Thymus (tissue), 11 donors: ENCODE measurements at regions not wholly inside any gene's neighbourhood (a gene's known extent, or its start where the extent isn't known, plus 50 kb on each side); places are given as distances from the start of the nearest gene placed in this dataset.
"Not testable (repeated sequence)": the region's sequence is repeated elsewhere in the genome, so short reads cannot be mapped to it uniquely, and the experiment has no call there.

Source experiments
- DNase-seq, 9 donors: peaks; one replicate each; pipeline ENCODE4 v3.0.0-alpha.2; 2013; ENCODE audit warnings: low spot score in 9 of 9, low read depth in 6 of 9, missing footprints in 1 of 9
- H3K27ac ChIP-seq, 2 donors: one replicate each; pipeline ENCODE4 v1.5.1; 2013; ENCODE audit warnings: control low read depth in 1 of 2, low read depth in 1 of 2, low read length in 1 of 2, mild to moderate bottlenecking in 1 of 2, moderate library complexity in 1 of 2
- H3K27me3 ChIP-seq, 2 donors: one replicate each; pipeline ENCODE4 v1.5.1; 2013; ENCODE audit warnings: low read length in 1 of 2; ENCODE audit not compliant: control insufficient read depth in 2 of 2, insufficient read depth in 1 of 2
- H3K36me3 ChIP-seq, 2 donors: one replicate each; pipeline ENCODE4 v1.5.1; 2013; ENCODE audit warnings: low read length in 1 of 2, mild to moderate bottlenecking in 1 of 2, moderate library complexity in 1 of 2; ENCODE audit not compliant: control insufficient read depth in 2 of 2, insufficient read depth in 2 of 2
- H3K4me1 ChIP-seq, 2 donors: one replicate each; pipeline ENCODE4 v1.5.1; 2013; ENCODE audit warnings: low read length in 2 of 2; ENCODE audit not compliant: control insufficient read depth in 2 of 2, insufficient read depth in 2 of 2
- H3K4me3 ChIP-seq, 2 donors: one replicate each; pipeline ENCODE4 v1.5.1; 2013; ENCODE audit warnings: low read length in 2 of 2, control low read depth in 1 of 2, mild to moderate bottlenecking in 1 of 2
- H3K9me3 ChIP-seq, 2 donors: one replicate each; pipeline ENCODE4 v1.5.1; 2013; ENCODE audit warnings: low read length in 1 of 2, mild to moderate bottlenecking in 1 of 2; ENCODE audit not compliant: control insufficient read depth in 2 of 2, insufficient read depth in 1 of 2
- WGBS: extraction: QIAGEN DNeasy Blood & Tissue Kit; methylation state at CpG from one replicate; pipeline ENCODE4 v1.1.7; 2013; 5-methylcytosine and 5-hydroxymethylcytosine counted together
- donor health status: healthy.

DNA sequence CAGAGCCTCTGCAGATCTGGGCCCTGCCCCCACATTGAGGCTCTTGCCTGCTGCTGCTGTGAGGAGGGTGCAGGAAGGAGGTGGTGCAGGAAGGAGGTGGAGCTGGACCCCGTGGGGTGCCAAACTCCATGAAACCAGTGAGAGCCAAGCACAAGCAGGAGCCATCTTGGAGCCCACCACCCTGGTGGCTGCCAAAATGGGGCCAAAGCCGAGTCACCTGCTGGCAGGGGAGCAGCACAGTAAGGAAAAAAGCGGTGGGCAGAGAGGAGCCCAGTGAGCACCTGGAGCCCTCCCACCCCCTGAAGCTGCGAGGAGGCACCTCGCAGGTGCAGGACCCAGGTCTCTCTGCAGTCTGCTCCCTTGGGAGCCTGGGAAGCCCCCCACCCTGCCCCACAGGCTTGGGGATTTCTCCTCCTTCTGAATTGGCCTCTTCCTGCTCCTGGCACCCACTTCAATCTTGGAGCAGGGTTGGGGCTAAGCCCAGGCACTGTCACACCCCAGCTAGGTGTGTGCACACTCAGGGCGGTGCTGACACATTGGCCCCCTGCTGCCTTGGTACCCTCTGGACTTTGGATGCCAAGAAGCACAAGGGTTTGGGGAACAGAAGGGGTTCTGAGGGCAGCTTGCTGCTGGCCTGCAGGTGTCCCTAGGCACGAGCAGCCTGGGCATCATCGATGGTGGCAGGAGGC is 245.4 kb upstream of the LRRTM4 start:
- no peak for DNase-seq
- Histone ChIP-seq H3K27me3 (no peaks in the 10 kb centered on the region), H3K27ac (no peak overlapping the region), H3K4me3 (no peak overlapping the region), H3K36me3 (no peaks in the 10 kb centered on the region), H3K4me1 (no peaks in the 10 kb centered on the region), H3K9me3 (peaks cover 4 to 17% of the 10 kb centered on the region in 2 donors)
- 85% methylated on average over 8 of the region's 8 CpGs for WGBS

DNA sequence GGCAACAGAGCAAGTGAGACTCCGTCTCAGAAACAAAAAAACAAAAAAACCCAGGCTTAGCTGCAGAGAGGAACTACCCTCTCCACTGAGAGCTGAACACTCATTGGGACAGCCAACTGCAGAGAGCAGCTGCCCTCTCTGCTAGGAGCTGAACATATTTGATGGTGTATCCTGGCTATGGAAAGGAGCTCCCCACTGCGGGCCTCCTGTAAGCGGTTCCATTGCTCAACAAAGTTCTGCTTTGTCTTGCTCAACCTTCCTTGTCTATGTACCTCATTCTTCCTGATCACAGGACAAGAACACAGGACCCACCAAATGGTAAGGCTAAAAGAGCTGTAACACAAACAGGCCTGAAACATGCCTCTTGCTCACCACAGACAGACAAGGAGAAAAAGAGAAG is 246.3 kb upstream of the LRRTM4 start:
- Histone ChIP-seq H3K9me3 (peaks cover 4 to 23% of the 10 kb centered on the region in 2 donors), H3K4me1 (no peaks in the 10 kb centered on the region), H3K27me3 (no peaks in the 10 kb centered on the region), H3K27ac (no peak overlapping the region), H3K36me3 (no peaks in the 10 kb centered on the region), H3K4me3 (no peak overlapping the region)
- 74% methylated on average over 3 of the region's 3 CpGs for WGBS
- no peak for DNase-seq

DNA sequence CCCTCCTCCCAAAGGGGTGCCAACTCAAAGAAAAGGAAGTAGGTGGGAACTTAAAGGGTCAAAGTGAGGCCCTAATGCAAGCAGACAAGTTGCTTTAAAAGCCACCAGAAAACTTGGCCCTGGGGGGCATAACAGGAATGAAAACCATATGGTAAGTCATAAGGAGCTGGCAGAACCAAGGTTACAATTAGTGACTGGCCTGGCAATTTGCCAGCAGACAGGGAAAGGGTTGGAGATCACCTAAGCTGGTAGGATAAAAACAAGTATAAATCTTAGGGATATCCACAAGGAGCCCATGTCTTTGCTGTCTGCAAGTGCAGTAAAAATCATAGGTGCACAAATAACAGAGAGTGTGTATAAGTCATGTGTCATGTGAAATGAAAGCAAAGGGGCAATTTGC is 256.7 kb upstream of the LRRTM4 start:
- no peaks in the 10 kb centered on the region for H3K27me3 ChIP-seq
- no peak overlapping the region for H3K27ac ChIP-seq
- H3K9me3 ChIP-seq: peaks cover 0 to 5% of the 10 kb centered on the region in 2 donors
- DNase-seq: no peak
- no peaks in the 10 kb centered on the region for H3K4me1 ChIP-seq
- no peaks in the 10 kb centered on the region for H3K36me3 ChIP-seq
- H3K4me3 ChIP-seq: no peak overlapping the region

DNA sequence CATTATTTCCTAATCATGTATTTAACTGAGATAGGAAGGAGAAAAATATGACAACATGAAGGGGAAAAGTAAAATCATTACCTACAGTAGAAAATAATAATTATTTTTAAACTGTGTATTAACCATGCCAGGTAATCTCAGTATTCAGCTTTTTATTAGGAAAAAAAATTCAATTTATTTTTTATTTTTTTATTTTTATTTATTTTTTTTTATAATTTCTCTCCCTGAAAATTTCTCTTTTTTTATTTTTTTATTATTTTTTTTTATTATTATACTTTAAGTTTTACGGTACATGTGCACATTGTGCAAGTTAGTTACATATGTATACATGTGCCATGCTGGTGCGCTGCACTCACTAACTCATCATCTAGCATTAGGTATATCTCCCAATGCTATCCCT is 271.3 kb upstream of the LRRTM4 start:
- 98% methylated on average over 2 of the region's 2 CpGs for WGBS
- DNase-seq, H3K36me3 ChIP-seq: not testable (repeated sequence)

DNA sequence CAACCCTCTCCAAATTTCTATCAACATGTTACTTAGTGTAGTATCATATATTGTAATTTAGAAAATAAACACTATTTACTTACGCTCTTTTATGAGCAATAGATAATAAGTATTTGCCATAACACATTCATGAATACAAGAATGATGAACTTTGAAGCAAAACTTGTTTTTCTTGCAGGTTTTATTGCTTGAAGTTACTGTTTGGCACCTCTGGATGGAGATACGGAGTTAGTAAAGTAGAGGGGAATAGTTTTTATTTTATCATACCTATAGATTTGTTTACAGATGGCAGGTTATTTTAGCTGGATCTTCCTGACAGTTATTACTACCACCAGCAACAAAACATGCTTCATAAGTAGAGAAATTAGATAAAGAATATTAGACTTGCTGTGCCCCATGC is 274.2 kb upstream of the LRRTM4 start:
- H3K27me3 ChIP-seq: no peaks in the 10 kb centered on the region
- H3K4me3 ChIP-seq: no peak overlapping the region
- 89% methylated on average over 2 of the region's 2 CpGs for WGBS
- peaks cover 0 to 3% of the 10 kb centered on the region in 2 donors for H3K9me3 ChIP-seq
- no peaks in the 10 kb centered on the region for H3K36me3 ChIP-seq
- H3K27ac ChIP-seq: no peak overlapping the region
- DNase-seq: no peak
- H3K4me1 ChIP-seq: no peaks in the 10 kb centered on the region

More for the DNA sequence above, 271.3 kb upstream of the LRRTM4 start:
- not testable (repeated sequence) for H3K4me3 ChIP-seq, H3K27me3 ChIP-seq, H3K4me1 ChIP-seq, H3K27ac ChIP-seq, H3K9me3 ChIP-seq

DNA sequence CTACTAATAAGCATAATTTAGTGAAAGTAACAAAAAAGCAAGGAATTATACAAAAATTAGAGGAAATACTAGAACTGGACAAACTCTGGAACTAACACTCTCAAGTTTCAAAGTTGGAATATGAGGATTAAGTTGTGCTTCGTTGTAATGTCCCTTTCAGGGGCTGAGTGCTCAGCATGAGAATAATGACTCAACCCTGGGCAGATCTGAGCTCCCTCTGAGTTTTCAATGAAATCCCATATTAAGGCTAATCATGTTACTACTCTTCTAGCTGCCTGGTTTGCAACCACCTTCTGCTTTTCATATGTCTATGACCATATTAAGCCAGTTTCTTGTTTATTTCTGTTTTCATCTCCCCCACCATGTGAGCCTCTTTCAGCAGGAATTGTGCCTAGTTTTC is 274.9 kb upstream of the LRRTM4 start:
- no peak for DNase-seq
- WGBS: 44% methylated on average over 1 of the region's 1 CpG
- Histone ChIP-seq H3K27ac (no peak overlapping the region), H3K36me3 (no peaks in the 10 kb centered on the region), H3K4me1 (no peaks in the 10 kb centered on the region), H3K9me3 (peaks cover 0 to 3% of the 10 kb centered on the region in 2 donors), H3K27me3 (no peaks in the 10 kb centered on the region), H3K4me3 (no peak overlapping the region)

DNA sequence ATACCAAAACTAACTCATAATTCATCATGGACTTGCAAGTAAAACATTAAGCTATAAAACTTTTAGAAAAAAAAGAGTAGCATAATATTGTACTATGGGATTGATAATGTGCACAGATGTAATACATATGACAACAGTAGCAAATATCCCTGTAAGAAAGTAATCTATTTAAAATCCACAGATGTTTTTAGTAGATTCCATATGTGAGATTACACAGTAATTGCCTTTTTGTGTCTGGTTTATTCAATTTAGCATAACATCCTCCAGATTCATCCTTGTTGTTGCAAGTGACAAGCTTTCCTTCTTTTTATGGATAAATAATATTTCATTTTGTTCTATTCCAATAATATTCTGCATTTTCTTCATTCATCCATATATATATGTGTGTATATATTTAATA is 278.2 kb upstream of the LRRTM4 start:
- Histone ChIP-seq H3K36me3 (no peaks in the 10 kb centered on the region), H3K27me3 (no peaks in the 10 kb centered on the region), H3K4me3 (no peak overlapping the region), H3K27ac (no peak overlapping the region), H3K9me3 (no peaks in the 10 kb centered on the region), H3K4me1 (no peaks in the 10 kb centered on the region)
- no peak for DNase-seq

DNA sequence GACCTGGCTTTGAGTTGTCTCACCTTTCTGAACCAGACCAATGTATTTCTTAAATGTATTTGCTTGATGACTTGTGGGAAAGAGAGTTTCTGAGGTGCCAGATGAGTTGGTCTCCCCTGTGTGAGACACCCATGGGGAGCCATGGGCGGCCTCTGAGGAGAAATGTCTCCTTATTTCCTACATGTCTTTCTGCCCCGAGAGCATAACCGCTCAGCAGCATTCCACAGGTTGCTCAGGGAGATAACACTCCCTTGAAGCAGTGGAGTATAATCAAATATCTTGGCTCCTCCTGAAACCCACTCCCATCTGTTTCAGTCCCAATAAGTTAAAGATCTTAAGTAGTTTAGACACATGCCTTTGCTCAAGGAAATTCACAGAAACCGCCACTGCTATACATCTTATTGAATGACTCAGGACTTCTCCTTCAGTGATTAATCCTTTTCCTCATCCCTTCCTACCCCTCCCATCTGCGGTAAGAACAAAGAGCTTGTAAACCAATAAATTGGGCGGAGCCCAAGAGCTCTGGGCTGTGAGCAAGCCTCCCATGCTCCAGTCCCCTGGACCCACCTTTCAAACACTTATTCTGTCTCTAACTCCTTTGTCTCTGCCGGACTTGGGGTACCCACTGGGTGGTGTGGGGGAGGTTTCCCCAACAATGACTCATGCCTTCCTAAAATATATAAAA is 285.5 kb upstream of the LRRTM4 start:
- 82% methylated on average over 7 of the region's 7 CpGs for WGBS
- DNase-seq: no peak
- Histone ChIP-seq H3K4me3 (no peak overlapping the region), H3K27me3 (no peaks in the 10 kb centered on the region), H3K36me3 (no peaks in the 10 kb centered on the region), H3K27ac (no peak overlapping the region), H3K4me1 (no peaks in the 10 kb centered on the region), H3K9me3 (peaks cover 0 to 16% of the 10 kb centered on the region in 2 donors)

DNA sequence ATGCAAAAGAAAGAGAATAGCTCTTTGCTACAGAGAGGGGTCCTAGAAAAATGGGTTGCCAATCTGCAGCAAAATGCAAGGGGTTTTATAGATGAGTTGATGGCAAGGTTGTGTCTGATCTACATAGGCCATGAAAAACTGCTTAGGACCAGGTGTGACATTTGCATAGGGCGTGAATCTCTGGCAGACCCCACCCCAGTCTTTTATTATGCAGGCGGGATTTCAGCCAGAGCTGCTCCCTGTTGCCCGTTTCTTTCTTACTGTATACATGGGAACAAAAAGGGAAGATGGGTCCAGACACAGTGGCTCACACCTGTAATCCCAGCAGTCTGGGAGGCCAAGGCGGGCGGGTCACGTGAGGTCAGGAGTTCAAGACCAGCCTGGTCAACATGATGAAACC is 286.4 kb upstream of the LRRTM4 start:
- 94% methylated on average over 6 of the region's 6 CpGs for WGBS
- no peaks in the 10 kb centered on the region for H3K27me3 ChIP-seq
- H3K4me1 ChIP-seq: no peaks in the 10 kb centered on the region
- H3K9me3 ChIP-seq: peaks cover 0 to 16% of the 10 kb centered on the region in 2 donors
- H3K27ac ChIP-seq: no peak overlapping the region
- no peak for DNase-seq
- H3K4me3 ChIP-seq: no peak overlapping the region
- no peaks in the 10 kb centered on the region for H3K36me3 ChIP-seq
